Bronchial epithelial cell (primary cell): ENCODE measurements at regions not wholly inside any gene's neighbourhood (a gene's known extent, or its start where the extent isn't known, plus 50 kb on each side); places are given as distances from the start of the nearest gene placed in this dataset.

Experiments
- DNase-seq: peaks from one replicate; pipeline ENCODE4 v3.0.0-alpha.2; 2010; ENCODE audit warnings: low read depth
- FAIRE-seq: peaks from 2 replicates; lab custom pipeline; 2011; peaks lifted over from hg19 to GRCh38; lab: Jason Lieb, UNC
- H3K27me3 ChIP-seq: 2 replicates; pipeline ENCODE4 v1.5.1; 2011; ENCODE audit warnings: low read length; ENCODE audit not compliant: control insufficient read depth, insufficient read depth
- H3K36me3 ChIP-seq: 2 replicates; pipeline ENCODE4 v1.5.1; 2011; ENCODE audit warnings: low read length; ENCODE audit not compliant: control insufficient read depth, insufficient read depth
- H3K4me3 ChIP-seq: 2 replicates; pipeline ENCODE4 v1.5.1; 2011; ENCODE audit warnings: mild to moderate bottlenecking, low read depth, low read length, control low read depth
- TF ChIP-seq, protein P1 (sequence below): IDR thresholded peaks from 2 replicates; pipeline ENCODE4 v1.5.1; 2011; ENCODE audit warnings: mild to moderate bottlenecking, moderate library complexity, low read length, control low read depth, inconsistent platforms; ENCODE audit not compliant: insufficient read depth, severe bottlenecking

- Histone ChIP-seq H3K4me3 (no peak overlapping the region), H3K36me3 (no peaks in the 10 kb centered on the region), H3K27me3 (no peaks in the 10 kb centered on the region)
- DNase-seq (no peak), FAIRE-seq (no peak)
- TF ChIP-seq, protein P1, sequence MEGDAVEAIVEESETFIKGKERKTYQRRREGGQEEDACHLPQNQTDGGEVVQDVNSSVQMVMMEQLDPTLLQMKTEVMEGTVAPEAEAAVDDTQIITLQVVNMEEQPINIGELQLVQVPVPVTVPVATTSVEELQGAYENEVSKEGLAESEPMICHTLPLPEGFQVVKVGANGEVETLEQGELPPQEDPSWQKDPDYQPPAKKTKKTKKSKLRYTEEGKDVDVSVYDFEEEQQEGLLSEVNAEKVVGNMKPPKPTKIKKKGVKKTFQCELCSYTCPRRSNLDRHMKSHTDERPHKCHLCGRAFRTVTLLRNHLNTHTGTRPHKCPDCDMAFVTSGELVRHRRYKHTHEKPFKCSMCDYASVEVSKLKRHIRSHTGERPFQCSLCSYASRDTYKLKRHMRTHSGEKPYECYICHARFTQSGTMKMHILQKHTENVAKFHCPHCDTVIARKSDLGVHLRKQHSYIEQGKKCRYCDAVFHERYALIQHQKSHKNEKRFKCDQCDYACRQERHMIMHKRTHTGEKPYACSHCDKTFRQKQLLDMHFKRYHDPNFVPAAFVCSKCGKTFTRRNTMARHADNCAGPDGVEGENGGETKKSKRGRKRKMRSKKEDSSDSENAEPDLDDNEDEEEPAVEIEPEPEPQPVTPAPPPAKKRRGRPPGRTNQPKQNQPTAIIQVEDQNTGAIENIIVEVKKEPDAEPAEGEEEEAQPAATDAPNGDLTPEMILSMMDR: no peak
These were observed 373.1 kb upstream of the THRB start for GRCh38 chr3:24867783-24868182.

- Histone ChIP-seq H3K36me3 (no peaks in the 10 kb centered on the region), H3K4me3 (no peak overlapping the region), H3K27me3 (no peaks in the 10 kb centered on the region)
- DNase-seq (no peak), FAIRE-seq (no peak)
- TF ChIP-seq, protein P1: no peak
These were observed 386.6 kb upstream of the THRB start for GRCh38 chr3:24881239-24881638.

- H3K27me3 ChIP-seq: no peaks in the 10 kb centered on the region
- TF ChIP-seq, protein P1: no peak
- H3K36me3 ChIP-seq: no peaks in the 10 kb centered on the region
- DNase-seq (no peak), FAIRE-seq (no peak)
- H3K4me3 ChIP-seq: no peak overlapping the region
These were observed 391.9 kb upstream of the THRB start for GRCh38 chr3:24886501-24886900.

DNA sequence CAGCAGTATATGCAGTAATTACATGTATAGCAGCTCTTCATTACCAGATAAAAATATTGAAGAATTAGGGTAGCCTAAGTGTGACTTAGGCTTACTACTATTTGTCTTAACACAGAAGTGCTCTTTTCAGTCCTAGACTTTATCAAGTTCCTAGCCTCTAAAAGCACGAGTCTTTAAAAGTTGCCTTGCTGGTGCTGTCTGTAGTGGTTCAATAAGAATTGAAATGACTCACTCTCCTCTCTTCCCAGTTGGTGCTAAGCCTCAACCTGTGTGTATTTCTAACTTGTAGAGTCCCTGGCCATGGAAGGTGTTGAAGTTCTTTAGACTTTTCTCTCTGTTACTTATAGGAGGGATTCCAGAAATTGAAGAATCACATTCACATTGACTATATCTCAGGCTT lies 395.4 kb upstream of the THRB start:
- Histone ChIP-seq H3K36me3 (no peaks in the 10 kb centered on the region), H3K27me3 (no peaks in the 10 kb centered on the region), H3K4me3 (no peak overlapping the region)
- DNase-seq: no peak
- no peak for FAIRE-seq
- TF ChIP-seq, protein P1: no peak

GRCh38 chr3:24899373-24899772 lies 404.7 kb upstream of the THRB start:
- H3K4me3 ChIP-seq: no peak overlapping the region
- FAIRE-seq (no peak), DNase-seq (no peak)
- no peaks in the 10 kb centered on the region for H3K36me3 ChIP-seq
- TF ChIP-seq, protein P1: no peak
- H3K27me3 ChIP-seq: no peaks in the 10 kb centered on the region

DNA sequence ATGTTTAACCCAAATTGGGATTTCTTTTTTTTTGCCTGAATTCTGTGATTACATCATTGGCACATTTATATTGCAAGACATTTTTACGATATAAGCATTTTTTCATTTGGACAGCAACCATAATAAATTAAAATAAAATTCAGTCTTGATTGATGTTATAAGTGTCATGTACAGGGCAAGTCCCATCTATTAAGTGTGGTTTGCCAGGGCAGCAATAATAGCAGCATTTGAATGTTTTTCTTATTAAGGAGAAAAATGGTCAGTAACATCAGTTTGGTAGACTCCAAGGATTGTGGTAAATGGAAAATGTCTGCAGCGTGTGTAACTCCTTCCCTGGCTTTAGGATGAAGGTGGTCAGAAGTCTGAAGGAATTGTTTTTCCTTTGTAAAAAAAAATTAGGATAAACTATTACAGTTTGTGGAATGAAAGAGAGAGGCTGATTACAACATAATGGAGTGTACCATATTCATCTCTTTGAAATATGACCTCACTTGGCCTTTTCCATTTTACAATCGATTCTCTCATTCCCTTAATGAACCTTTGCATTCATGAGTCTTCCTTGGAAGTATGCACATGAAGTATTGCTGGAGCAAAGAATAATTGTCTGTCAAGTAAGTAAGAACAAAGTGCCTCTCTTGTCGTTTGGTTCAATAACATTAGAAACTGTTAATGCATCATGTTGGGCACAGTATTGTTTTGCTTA lies 405.4 kb upstream of the THRB start:
- DNase-seq (no peak), FAIRE-seq (no peak)
- Histone ChIP-seq H3K4me3 (no peak overlapping the region), H3K27me3 (no peaks in the 10 kb centered on the region), H3K36me3 (no peaks in the 10 kb centered on the region)
- TF ChIP-seq, protein P1: no peak
